Endothelial cell of umbilical vein (primary cell): ENCODE measurements at regions not wholly inside any gene's neighbourhood (a gene's known extent, or its start where the extent isn't known, plus 50 kb on each side); places are given as distances from the start of the nearest gene placed in this dataset.

ENCODE experiments used
- BruUV-seq: library from RNA; stranded (reverse); fragments of 400-500 nt; replicated peaks from 2 replicates; lab custom pipeline; 2021; lab: Mats Ljungman, UMichigan
- CTCF ChIA-PET: fragments of 300-600, 350-600 bp; sonication (Branson Sonifier 250); formaldehyde crosslinking; loops from one replicate; lab custom pipeline; 2021; ENCODE audit warnings: antibody characterized with exemption, inconsistent platforms; lab: Charles Lee
- POLR2A ChIA-PET: fragments of 300-600, 350-600 bp; sonication (Branson Sonifier 250); formaldehyde crosslinking; loops from one replicate; lab custom pipeline; 2021; ENCODE audit warnings: antibody characterized with exemption, inconsistent platforms; lab: Charles Lee
- DNase-seq: peaks from one replicate; pipeline ENCODE4 v3.0.0-alpha.2; 2011; ENCODE audit warnings: low read depth, low spot score
- FAIRE-seq: peaks from 2 replicates; lab custom pipeline; 2011; peaks lifted over from hg19 to GRCh38; lab: Jason Lieb, UNC
- H2AFZ ChIP-seq: 2 replicates; pipeline ENCODE4 v1.6.0; 2012; ENCODE audit warnings: low read depth, low read length, control low read depth, inconsistent platforms
- H3K27ac ChIP-seq: 2 replicates; pipeline ENCODE4 v1.5.1; 2011; ENCODE audit warnings: low read depth, mild to moderate bottlenecking, control low read depth, low read length, moderate library complexity; ENCODE audit not compliant: insufficient read depth
- H3K27me3 ChIP-seq, 2 experiments: 2 replicates each; pipeline versions ENCODE4 v1.6.0 to v1.6.1; 2011; ENCODE audit warnings: low read length in 2 of 2, mixed read lengths in 1 of 2; ENCODE audit not compliant: control insufficient read depth in 2 of 2, insufficient read depth in 2 of 2
- H3K36me3 ChIP-seq, 2 experiments: 2 replicates in 1 of 2; 3 replicates in 1 of 2; pipeline ENCODE4 v1.5.1; 2011; ENCODE audit warnings: low read length in 2 of 2, mild to moderate bottlenecking in 1 of 2, moderate library complexity in 1 of 2; ENCODE audit not compliant: control insufficient read depth in 2 of 2, insufficient read depth in 2 of 2; ENCODE audit errors: extremely low read depth in 1 of 2
- H3K4me1 ChIP-seq: 3 replicates; pipeline ENCODE4 v1.5.1; 2011; ENCODE audit warnings: mild to moderate bottlenecking, low read length; ENCODE audit not compliant: control insufficient read depth, insufficient read depth; ENCODE audit errors: extremely low read depth
- H3K4me2 ChIP-seq: 2 replicates; pipeline ENCODE4 v1.6.1; 2011; ENCODE audit warnings: low read length, control low read depth, mixed read lengths; ENCODE audit not compliant: insufficient read depth
- H3K4me3 ChIP-seq, 3 experiments: fragments of 200-600 bp in 1 of 3; sonication (generic), shearing (Covaris generic) in 1 of 3; replicated peaks in 1 of 3; 2 replicates each; pipeline ENCODE4 v1.5.1; 2011 to 2016; ENCODE audit warnings: control low read depth in 3 of 3, low read length in 3 of 3, mild to moderate bottlenecking in 2 of 3, inconsistent platforms in 1 of 3, low read depth in 1 of 3, moderate library complexity in 1 of 3; ENCODE audit not compliant: insufficient read depth in 1 of 3
- H3K79me2 ChIP-seq: 2 replicates; pipeline ENCODE4 v1.6.0; 2012; ENCODE audit warnings: low read length, inconsistent platforms; ENCODE audit not compliant: control insufficient read depth, insufficient read depth
- H3K9ac ChIP-seq: replicated peaks from 2 replicates; pipeline ENCODE3; 2011; ENCODE audit warnings: low read length, control low read depth; ENCODE audit not compliant: insufficient read depth; ENCODE audit errors: extremely low read depth
- H3K9me1 ChIP-seq: replicated peaks from 3 replicates; pipeline ENCODE4 v1.6.0; 2011; ENCODE audit warnings: mild to moderate bottlenecking, low read length; ENCODE audit not compliant: control insufficient read depth, insufficient read depth; ENCODE audit errors: extremely low read depth
- H3K9me3 ChIP-seq: replicated peaks from 2 replicates; pipeline ENCODE4 v1.5.1; 2012; ENCODE audit warnings: low read length, inconsistent platforms; ENCODE audit not compliant: control insufficient read depth, insufficient read depth
- H4K20me1 ChIP-seq: replicated peaks from 2 replicates; pipeline ENCODE3; 2011; ENCODE audit warnings: mild to moderate bottlenecking, low read length; ENCODE audit not compliant: control insufficient read depth, insufficient read depth; ENCODE audit errors: extremely low read depth
- EZH2 ChIP-seq: IDR thresholded peaks from 2 replicates; pipeline ENCODE4 v1.6.1; 2012; ENCODE audit warnings: borderline replicate concordance, low read depth, mild to moderate bottlenecking, moderate library complexity, low read length, inconsistent platforms; ENCODE audit not compliant: severe bottlenecking
- FOS ChIP-seq: IDR thresholded peaks from 2 replicates; pipeline ENCODE4 v1.6.1; 2011; ENCODE audit warnings: mild to moderate bottlenecking, low read length, moderate library complexity, borderline replicate concordance; ENCODE audit not compliant: insufficient read depth
- GATA2 ChIP-seq: IDR thresholded peaks from 2 replicates; pipeline ENCODE4 v1.7.0; 2011; ENCODE audit warnings: low read depth, mild to moderate bottlenecking, moderate library complexity, mixed read lengths, low read length; ENCODE audit not compliant: insufficient read length, insufficient read depth
- JUN ChIP-seq: IDR thresholded peaks from 2 replicates; pipeline ENCODE4 v1.6.1; 2011; ENCODE audit warnings: borderline replicate concordance, low read depth; ENCODE audit not compliant: insufficient read length, insufficient read depth
- MYC ChIP-seq: IDR thresholded peaks from one replicate; pipeline ENCODE4 v1.6.1; 2011; ENCODE audit warnings: mild to moderate bottlenecking, low read depth, low read length
- POLR2A ChIP-seq: IDR thresholded peaks from 2 replicates; pipeline ENCODE4 v1.6.1; 2012; ENCODE audit warnings: low read depth, mild to moderate bottlenecking, control low read depth, low read length
- POLR2AphosphoS5 ChIP-seq: IDR thresholded peaks from 2 replicates; pipeline ENCODE4 v1.6.1; 2012; ENCODE audit warnings: low read depth, mild to moderate bottlenecking, control low read depth, low read length, moderate library complexity; ENCODE audit not compliant: insufficient read depth
- dilution Hi-C: fragments of 300-500 bp; cut with MboI; formaldehyde crosslinking; loops from one replicate; pipeline ENCODE4 v1.15.0; 2019; ENCODE audit warnings: low sequenced_read_pairs; ENCODE audit not compliant: extremely low pct_ligation_motif_present
- intact Hi-C: fragments of 100-400 bp; cut with micrococcal nuclease; formaldehyde crosslinking; loops from one replicate; pipeline ENCODE4 v1.10.0; 2022
- TF ChIP-seq, protein P1 (sequence below): IDR thresholded peaks from 2 replicates; pipeline ENCODE4 v1.6.1; 2011; ENCODE audit not compliant: insufficient read depth, insufficient read length
- TF ChIP-seq, protein P2 (sequence below), 2 donors: IDR thresholded peaks; 1 replicate in 1 of 2; 2 replicates in 1 of 2; pipeline ENCODE4 v1.5.1; 2011; ENCODE audit warnings: low read length in 2 of 2, mild to moderate bottlenecking in 2 of 2, moderate library complexity in 2 of 2, control low read depth in 1 of 2, inconsistent platforms in 1 of 2, low read depth in 1 of 2; ENCODE audit not compliant: insufficient read depth in 1 of 2; ENCODE audit errors: extremely low read depth in 1 of 2

DNA sequence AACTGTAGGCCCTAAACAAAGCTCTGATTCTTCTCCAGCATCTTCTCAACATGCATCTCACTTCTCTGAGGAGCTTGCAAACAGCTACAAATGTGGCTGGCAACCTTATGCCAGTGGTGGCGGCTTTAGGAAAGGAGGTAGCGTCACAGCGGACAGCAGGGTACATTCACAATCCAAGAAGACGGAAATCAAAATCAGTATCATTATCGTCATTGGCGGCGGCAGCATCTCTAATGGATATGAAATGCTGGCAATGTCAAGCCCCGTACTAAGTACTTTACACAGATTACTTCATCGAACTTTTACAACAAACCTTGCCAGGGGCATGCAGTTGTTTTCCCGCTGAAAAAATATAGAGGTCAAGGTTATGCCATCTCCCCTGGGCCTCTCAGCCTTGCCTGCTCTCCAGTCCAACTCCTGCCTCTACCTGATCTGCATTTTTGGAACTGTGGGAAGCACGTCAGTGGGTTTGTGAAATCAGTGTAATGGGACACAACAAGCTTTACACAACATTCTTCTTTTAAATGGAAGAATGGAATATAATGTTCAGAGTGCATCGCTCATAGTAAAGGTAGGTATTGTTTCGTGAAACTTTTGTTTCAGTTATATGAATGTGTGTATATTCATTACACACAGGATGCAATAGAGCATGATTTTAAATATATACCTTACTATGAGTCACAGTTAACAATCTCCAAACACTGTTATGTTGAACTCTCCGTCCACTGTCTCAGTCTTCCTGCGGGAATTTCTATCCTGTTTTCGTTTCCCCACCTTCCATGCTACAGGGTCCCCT, 152.9 kb downstream of the TTC32 start:
- Histone ChIP-seq H3K79me2 (no peaks in the 10 kb centered on the region), H3K27me3 (peaks cover 0 to 2% of the 10 kb centered on the region in 2 experiments), H3K4me3 (no peak overlapping the region), H3K4me1 (no peaks in the 10 kb centered on the region), H4K20me1 (no peaks in the 10 kb centered on the region), H2AFZ (no peak overlapping the region), H3K27ac (no peak overlapping the region), H3K4me2 (no peak overlapping the region), H3K36me3 (no peaks in the 10 kb centered on the region), H3K9me1 (no peaks in the 10 kb centered on the region), H3K9ac (no peak overlapping the region), H3K9me3 (no peaks in the 10 kb centered on the region)
- ChIA-PET POLR2A (no interaction called here), CTCF (interaction anchor here (1.0 kb wide), 2 partner anchors 19 to 398 kb away, joined by 3 read pairs; no protein-coding TSS in a partner anchor)
- dilution Hi-C loops: no loop called here
- FAIRE-seq (no peak), DNase-seq (no peak)
- no TSS peak for BruUV-seq
- TF ChIP-seq GATA2: no peak
- no peak for TF ChIP-seq EZH2
- no peak for TF ChIP-seq FOS
- TF ChIP-seq, protein P1, sequence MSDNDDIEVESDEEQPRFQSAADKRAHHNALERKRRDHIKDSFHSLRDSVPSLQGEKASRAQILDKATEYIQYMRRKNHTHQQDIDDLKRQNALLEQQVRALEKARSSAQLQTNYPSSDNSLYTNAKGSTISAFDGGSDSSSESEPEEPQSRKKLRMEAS: no peak
- no peak for TF ChIP-seq POLR2AphosphoS5
- no peak for TF ChIP-seq POLR2A
- no peak for TF ChIP-seq JUN
- TF ChIP-seq MYC: no peak
- TF ChIP-seq, protein P2, sequence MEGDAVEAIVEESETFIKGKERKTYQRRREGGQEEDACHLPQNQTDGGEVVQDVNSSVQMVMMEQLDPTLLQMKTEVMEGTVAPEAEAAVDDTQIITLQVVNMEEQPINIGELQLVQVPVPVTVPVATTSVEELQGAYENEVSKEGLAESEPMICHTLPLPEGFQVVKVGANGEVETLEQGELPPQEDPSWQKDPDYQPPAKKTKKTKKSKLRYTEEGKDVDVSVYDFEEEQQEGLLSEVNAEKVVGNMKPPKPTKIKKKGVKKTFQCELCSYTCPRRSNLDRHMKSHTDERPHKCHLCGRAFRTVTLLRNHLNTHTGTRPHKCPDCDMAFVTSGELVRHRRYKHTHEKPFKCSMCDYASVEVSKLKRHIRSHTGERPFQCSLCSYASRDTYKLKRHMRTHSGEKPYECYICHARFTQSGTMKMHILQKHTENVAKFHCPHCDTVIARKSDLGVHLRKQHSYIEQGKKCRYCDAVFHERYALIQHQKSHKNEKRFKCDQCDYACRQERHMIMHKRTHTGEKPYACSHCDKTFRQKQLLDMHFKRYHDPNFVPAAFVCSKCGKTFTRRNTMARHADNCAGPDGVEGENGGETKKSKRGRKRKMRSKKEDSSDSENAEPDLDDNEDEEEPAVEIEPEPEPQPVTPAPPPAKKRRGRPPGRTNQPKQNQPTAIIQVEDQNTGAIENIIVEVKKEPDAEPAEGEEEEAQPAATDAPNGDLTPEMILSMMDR (IDR thresholded peaks at IDR 0.05; ENCODE audit: extremely low read depth in 1 of 2, insufficient read depth in 1 of 2, low read depth in 1 of 2, low read length in 2 of 2): no peak
- intact Hi-C loops: loop anchor here (10.0 kb wide), 1 partner anchor 174 kb away; no protein-coding TSS in a partner anchor
